ENCODE measurements at regions not wholly inside any gene's neighbourhood (a gene's known extent, or its start where the extent isn't known, plus 50 kb on each side); places are given as distances from the start of the nearest gene placed in this dataset.

GRCh38 chr3:193778676-193779075, 185.7 kb downstream of the OPA1 start:
- Histone ChIP-seq H4K20me1 (ENCODE audit: insufficient read depth, low read length, poor library complexity, severe bottlenecking) (no peaks in the 10 kb centered on the region), H2AFZ (ENCODE audit: low read length) (no peak overlapping the region), H3F3A (ENCODE audit: low read depth) (no peaks in the 10 kb centered on the region), H3K4me3 (ENCODE audit: low read length, poor library complexity, severe bottlenecking) (no peak overlapping the region), H3K4me2 (ENCODE audit: low read depth, low read length, poor library complexity, severe bottlenecking) (no peak overlapping the region), H3K27me3 (ENCODE audit: insufficient read depth, low read length, poor library complexity, severe bottlenecking) (no peaks in the 10 kb centered on the region), H3K79me2 (ENCODE audit: insufficient read depth, low read length) (no peaks in the 10 kb centered on the region), H3K9me3 (ENCODE audit: insufficient read depth, low read depth, low read length) (no peaks in the 10 kb centered on the region), H3K9me2 (replicated peaks; ENCODE audit: low read depth, low read length) (no peaks in the 10 kb centered on the region), H3K9ac (ENCODE audit: low read depth, low read length, poor library complexity, severe bottlenecking) (no peak overlapping the region), H3K4me1 (ENCODE audit: insufficient read depth, low read length, poor library complexity, severe bottlenecking) (peaks cover 33% of the 10 kb centered on the region), H3K36me3 (ENCODE audit: insufficient read depth, low read length) (no peaks in the 10 kb centered on the region)
- no peak for TF ChIP-seq CTCF (conservative IDR thresholded peaks at IDR 0.05; ENCODE audit: low read length)

GRCh38 chr3:193779933-193780332, 186.9 kb downstream of the OPA1 start:
- Histone ChIP-seq H3K79me2 (ENCODE audit: insufficient read depth, low read length) (no peaks in the 10 kb centered on the region), H3K4me2 (ENCODE audit: low read depth, low read length, poor library complexity, severe bottlenecking) (no peak overlapping the region), H3K9ac (ENCODE audit: low read depth, low read length, poor library complexity, severe bottlenecking) (no peak overlapping the region), H4K20me1 (ENCODE audit: insufficient read depth, low read length, poor library complexity, severe bottlenecking) (no peaks in the 10 kb centered on the region), H3K4me3 (ENCODE audit: low read length, poor library complexity, severe bottlenecking) (no peak overlapping the region), H3K4me1 (ENCODE audit: insufficient read depth, low read length, poor library complexity, severe bottlenecking) (peaks cover 25% of the 10 kb centered on the region), H2AFZ (ENCODE audit: low read length) (no peak overlapping the region), H3K36me3 (ENCODE audit: insufficient read depth, low read length) (no peaks in the 10 kb centered on the region), H3K9me3 (ENCODE audit: insufficient read depth, low read depth, low read length) (no peaks in the 10 kb centered on the region), H3K9me2 (replicated peaks; ENCODE audit: low read depth, low read length) (no peaks in the 10 kb centered on the region), H3K27me3 (ENCODE audit: insufficient read depth, low read length, poor library complexity, severe bottlenecking) (no peaks in the 10 kb centered on the region), H3F3A (ENCODE audit: low read depth) (no peaks in the 10 kb centered on the region)
- TF ChIP-seq CTCF (conservative IDR thresholded peaks at IDR 0.05; ENCODE audit: low read length) (no peak), EZH2phosphoT487 (IDR thresholded peaks at IDR 0.05; ENCODE audit: borderline replicate concordance) (no peak)

GRCh38 chr3:193780397-193780796, 187.4 kb downstream of the OPA1 start:
- H3K4me3 ChIP-seq (ENCODE audit: low read length, poor library complexity, severe bottlenecking), result no peak overlapping the region
- no peak for TF ChIP-seq EZH2phosphoT487 (IDR thresholded peaks at IDR 0.05; ENCODE audit: borderline replicate concordance)
- TF ChIP-seq CTCF (conservative IDR thresholded peaks at IDR 0.05; ENCODE audit: low read length), result no peak
- H3K36me3 ChIP-seq (ENCODE audit: insufficient read depth, low read length), result no peaks in the 10 kb centered on the region
- H3K27me3 ChIP-seq (ENCODE audit: insufficient read depth, low read length, poor library complexity, severe bottlenecking), result no peaks in the 10 kb centered on the region
- H3K9me2 ChIP-seq (replicated peaks; ENCODE audit: low read depth, low read length), result no peaks in the 10 kb centered on the region
- no peaks in the 10 kb centered on the region for H3K9me3 ChIP-seq (ENCODE audit: insufficient read depth, low read depth, low read length)
- no peak overlapping the region for H2AFZ ChIP-seq (ENCODE audit: low read length)
- H3K4me2 ChIP-seq (ENCODE audit: low read depth, low read length, poor library complexity, severe bottlenecking), result no peak overlapping the region
- H3K79me2 ChIP-seq (ENCODE audit: insufficient read depth, low read length), result no peaks in the 10 kb centered on the region
- no peaks in the 10 kb centered on the region for H4K20me1 ChIP-seq (ENCODE audit: insufficient read depth, low read length, poor library complexity, severe bottlenecking)
- peaks cover 27% of the 10 kb centered on the region for H3K4me1 ChIP-seq (ENCODE audit: insufficient read depth, low read length, poor library complexity, severe bottlenecking)
- no peak overlapping the region for H3K9ac ChIP-seq (ENCODE audit: low read depth, low read length, poor library complexity, severe bottlenecking)
- no peaks in the 10 kb centered on the region for H3F3A ChIP-seq (ENCODE audit: low read depth)
